AG10803 (cell line): ENCODE measurements at regions not wholly inside any gene's neighbourhood (a gene's known extent, or its start where the extent isn't known, plus 50 kb on each side); places are given as distances from the start of the nearest gene placed in this dataset.

Source experiments
- DNase-seq: peaks from one replicate; pipeline ENCODE4 v3.0.0; 2010; ENCODE audit warnings: low read depth
- H3K4me3 ChIP-seq: 2 replicates; pipeline ENCODE4 v1.5.1; 2011; ENCODE audit warnings: mild to moderate bottlenecking, low read length, control low read depth
- CTCF ChIP-seq: conservative IDR thresholded peaks from 2 replicates; pipeline ENCODE4 v1.5.1; 2011; ENCODE audit warnings: mild to moderate bottlenecking, low read length, control low read depth, inconsistent platforms

GRCh38 chrY:12464155-12464554, 236.9 kb upstream of the USP9Y start:
- DNase-seq, result no peak
- no peak for TF ChIP-seq CTCF
- no peak overlapping the region for H3K4me3 ChIP-seq

- DNase-seq, result no peak
- no peak overlapping the region for H3K4me3 ChIP-seq
- no peak for TF ChIP-seq CTCF
These were observed 235.3 kb upstream of the USP9Y start for GRCh38 chrY:12465706-12466105.

- no peak for DNase-seq
- H3K4me3 ChIP-seq, result no peak overlapping the region
- TF ChIP-seq CTCF, result no peak
These were observed 231.9 kb upstream of the USP9Y start for GRCh38 chrY:12469081-12469480.

GRCh38 chrY:12474472-12474871, 226.6 kb upstream of the USP9Y start:
- no peak overlapping the region for H3K4me3 ChIP-seq
- DNase-seq, result no peak
- no peak for TF ChIP-seq CTCF

GRCh38 chrY:12479382-12479781, 221.6 kb upstream of the USP9Y start:
- peak; percentile 59 for TF ChIP-seq CTCF
- H3K4me3 ChIP-seq, result no peak overlapping the region
- DNase-seq, result peak; percentile 52

GRCh38 chrY:12483394-12483793, 217.6 kb upstream of the USP9Y start:
- no peak for TF ChIP-seq CTCF
- H3K4me3 ChIP-seq, result no peak overlapping the region
- peak; percentile 36 for DNase-seq

GRCh38 chrY:12490558-12491209, 210.3 kb upstream of the USP9Y start:
- no peak for TF ChIP-seq CTCF
- no peak overlapping the region for H3K4me3 ChIP-seq
- DNase-seq, result peak; percentile 66
